ENCODE measurements at regions not wholly inside any gene's neighbourhood (a gene's known extent, or its start where the extent isn't known, plus 50 kb on each side); places are given as distances from the start of the nearest gene placed in this dataset.

- TF ChIP-seq, protein P1, sequence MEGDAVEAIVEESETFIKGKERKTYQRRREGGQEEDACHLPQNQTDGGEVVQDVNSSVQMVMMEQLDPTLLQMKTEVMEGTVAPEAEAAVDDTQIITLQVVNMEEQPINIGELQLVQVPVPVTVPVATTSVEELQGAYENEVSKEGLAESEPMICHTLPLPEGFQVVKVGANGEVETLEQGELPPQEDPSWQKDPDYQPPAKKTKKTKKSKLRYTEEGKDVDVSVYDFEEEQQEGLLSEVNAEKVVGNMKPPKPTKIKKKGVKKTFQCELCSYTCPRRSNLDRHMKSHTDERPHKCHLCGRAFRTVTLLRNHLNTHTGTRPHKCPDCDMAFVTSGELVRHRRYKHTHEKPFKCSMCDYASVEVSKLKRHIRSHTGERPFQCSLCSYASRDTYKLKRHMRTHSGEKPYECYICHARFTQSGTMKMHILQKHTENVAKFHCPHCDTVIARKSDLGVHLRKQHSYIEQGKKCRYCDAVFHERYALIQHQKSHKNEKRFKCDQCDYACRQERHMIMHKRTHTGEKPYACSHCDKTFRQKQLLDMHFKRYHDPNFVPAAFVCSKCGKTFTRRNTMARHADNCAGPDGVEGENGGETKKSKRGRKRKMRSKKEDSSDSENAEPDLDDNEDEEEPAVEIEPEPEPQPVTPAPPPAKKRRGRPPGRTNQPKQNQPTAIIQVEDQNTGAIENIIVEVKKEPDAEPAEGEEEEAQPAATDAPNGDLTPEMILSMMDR (tag by site-specific recombination; IDR thresholded peaks at IDR 0.05), result no peak
- TF ChIP-seq ZNF530 (tag by site-specific recombination; IDR thresholded peaks at IDR 0.05; ENCODE audit: low read depth) (no peak), ZBTB48 (tag by site-specific recombination; IDR thresholded peaks at IDR 0.05) (no peak), ZNF830 (tag by site-specific recombination; IDR thresholded peaks at IDR 0.05; ENCODE audit: low read depth) (no peak), PRDM4 (tag by site-specific recombination; IDR thresholded peaks at IDR 0.05) (no peak), PBX3 (CRISPR knock-in tag; IDR thresholded peaks at IDR 0.05) (no peak), ZBTB17 (tag by site-specific recombination; IDR thresholded peaks at IDR 0.05) (no peak), ZNF223 (tag by site-specific recombination; IDR thresholded peaks at IDR 0.05) (no peak), ZNF398 (tag by site-specific recombination; IDR thresholded peaks at IDR 0.05) (no peak), ZSCAN30 (tag by site-specific recombination; IDR thresholded peaks at IDR 0.05) (no peak), REST (tag by site-specific recombination; IDR thresholded peaks at IDR 0.05) (no peak), ZFP37 (tag by site-specific recombination; IDR thresholded peaks at IDR 0.05) (no peak)
Measured at GRCh38 chr2:187011206-187011832, 162.3 kb upstream of the ZSWIM2 start.

Measured in HEK293 (cell line).